HG03565 (cell line): ENCODE measurements at regions not wholly inside any gene's neighbourhood (a gene's known extent, or its start where the extent isn't known, plus 50 kb on each side); places are given as distances from the start of the nearest gene placed in this dataset.

Experiments used
- ATAC-seq: cut with Tn5 transposase; IDR thresholded peaks from one replicate; pipeline ENCODE4 v1.9.1; 2021; ENCODE audit warnings: mild to moderate bottlenecking, moderate library complexity; ENCODE audit not compliant: unreplicated experiment

DNA sequence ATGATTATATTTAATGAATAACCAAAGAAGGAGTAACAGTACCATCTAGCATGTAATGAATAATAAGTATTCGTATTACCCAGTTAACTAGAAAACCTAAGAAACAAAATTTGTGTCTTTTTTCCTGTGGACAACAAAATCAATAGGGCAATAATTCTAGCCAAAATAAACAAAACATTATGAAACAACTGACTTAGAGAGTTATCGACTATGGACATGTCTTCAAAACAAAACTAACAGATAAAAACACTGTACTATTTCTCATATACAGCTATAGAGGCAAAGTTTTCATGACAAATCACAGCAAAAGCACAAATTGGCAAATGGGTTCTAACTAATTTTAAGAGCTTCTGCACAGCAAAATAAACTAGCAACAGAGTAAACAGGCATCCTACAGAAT is 224.1 kb downstream of the ALX1 start:
- ATAC-seq, result no peak

DNA sequence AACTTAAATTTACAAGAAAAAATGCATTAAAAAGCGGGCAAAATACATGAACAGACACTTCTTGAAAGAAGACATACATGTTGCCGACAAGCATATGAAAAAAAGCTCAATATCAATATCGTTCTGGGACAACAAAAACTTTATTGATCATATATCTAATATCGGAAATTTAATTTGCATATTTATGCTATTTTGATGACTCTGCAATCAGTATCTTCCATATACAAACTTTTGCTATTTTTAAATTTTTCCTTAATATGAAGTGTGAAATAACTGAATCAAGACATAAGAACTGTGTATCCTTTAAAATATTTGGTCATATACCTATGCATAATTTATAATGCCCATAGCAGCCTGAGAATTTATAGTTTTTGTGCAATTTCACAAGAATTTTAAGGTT is 224.6 kb downstream of the ALX1 start:
- no peak for ATAC-seq

DNA sequence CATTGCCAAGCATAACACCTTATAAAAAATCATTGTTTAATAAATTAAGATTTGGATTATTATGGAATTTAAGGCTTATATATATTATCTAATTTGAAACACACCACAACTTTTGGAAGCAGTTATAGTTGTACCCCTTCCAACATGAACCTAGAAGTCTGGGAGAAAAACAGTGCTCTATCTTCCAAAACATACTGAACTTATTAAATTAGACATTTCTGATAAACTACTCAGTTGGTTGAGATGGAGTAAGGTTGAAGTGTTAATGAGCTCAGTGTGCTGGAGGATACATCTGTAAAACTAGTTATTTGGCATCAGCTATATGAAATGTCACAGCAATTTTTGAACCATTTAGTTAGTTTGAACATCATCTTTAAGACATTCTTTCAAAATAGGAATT is 227.4 kb downstream of the ALX1 start:
- no peak for ATAC-seq

DNA sequence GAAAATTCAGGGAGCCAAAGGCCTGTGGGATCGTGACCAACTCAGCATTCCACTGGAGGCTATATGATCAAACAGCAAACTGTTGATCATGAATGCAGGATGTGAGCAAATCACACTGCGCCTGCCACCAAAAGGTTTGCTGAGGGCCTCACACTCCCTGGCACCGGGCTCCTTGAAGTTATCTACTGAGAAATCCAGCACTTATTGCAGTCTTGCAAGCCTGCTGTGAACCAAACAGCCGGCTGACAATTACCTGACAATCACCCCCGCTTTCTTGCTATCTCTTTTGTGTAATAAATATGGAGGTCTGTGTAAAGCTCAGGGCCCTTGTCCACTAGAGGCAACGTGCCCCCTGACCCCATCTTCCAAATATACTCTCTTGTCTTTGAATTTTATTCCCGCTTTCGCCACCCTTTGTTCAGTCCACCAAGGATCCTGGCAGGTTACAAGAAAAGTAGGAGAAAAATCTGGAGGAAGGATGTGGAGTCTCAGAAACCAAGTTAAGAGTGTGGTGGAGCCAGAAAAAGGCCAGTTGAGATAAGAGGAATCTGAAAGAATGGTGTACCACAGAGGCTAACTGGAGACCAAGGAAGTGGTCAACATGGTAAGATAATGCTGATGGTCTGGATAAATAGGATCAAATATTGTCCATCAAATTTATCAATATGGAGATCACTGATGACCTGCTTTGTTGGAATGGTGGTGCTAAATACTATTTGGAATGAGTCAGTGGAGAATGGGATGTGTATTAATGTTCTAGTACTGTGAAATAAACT is 229.2 kb downstream of the ALX1 start:
- peak; percentile 18 for ATAC-seq

DNA sequence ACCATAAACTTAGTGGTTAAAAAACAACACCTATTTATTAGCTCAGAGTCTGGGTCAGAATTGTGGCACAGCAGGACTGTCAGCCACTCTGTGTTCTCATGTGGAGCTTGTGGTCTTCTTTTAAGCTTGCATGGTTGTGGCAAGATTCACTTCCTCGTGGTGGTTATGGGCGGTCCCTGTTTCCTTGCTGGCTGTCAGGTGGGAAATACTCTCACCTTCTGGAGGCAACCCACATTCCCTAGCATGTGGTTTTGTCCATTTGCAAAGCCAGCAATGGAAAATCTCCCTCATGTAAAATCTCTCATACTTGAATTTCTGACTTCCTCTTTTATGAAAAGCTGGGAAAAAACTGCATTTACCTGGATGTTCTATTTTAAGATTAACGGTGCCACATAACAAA is 229.8 kb downstream of the ALX1 start:
- ATAC-seq, result peak; percentile 98

DNA sequence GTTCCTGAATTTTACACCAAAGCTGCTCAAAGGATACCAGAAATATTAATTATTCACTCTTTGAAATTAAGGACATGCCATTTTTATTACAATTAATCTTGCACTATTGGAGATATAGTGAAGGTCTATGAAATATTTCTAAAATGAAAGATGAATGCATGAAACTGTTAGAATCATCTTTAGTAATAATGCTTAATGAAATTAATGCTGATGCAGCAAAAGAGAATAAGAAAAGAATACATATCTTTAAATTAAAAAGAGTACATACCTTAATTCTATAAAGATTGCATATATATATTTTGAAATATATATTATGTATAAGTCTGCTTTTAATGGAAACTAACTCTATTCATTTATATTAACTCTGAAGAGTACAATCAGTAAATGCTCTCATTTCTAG is 236.0 kb downstream of the ALX1 start:
- no peak for ATAC-seq

DNA sequence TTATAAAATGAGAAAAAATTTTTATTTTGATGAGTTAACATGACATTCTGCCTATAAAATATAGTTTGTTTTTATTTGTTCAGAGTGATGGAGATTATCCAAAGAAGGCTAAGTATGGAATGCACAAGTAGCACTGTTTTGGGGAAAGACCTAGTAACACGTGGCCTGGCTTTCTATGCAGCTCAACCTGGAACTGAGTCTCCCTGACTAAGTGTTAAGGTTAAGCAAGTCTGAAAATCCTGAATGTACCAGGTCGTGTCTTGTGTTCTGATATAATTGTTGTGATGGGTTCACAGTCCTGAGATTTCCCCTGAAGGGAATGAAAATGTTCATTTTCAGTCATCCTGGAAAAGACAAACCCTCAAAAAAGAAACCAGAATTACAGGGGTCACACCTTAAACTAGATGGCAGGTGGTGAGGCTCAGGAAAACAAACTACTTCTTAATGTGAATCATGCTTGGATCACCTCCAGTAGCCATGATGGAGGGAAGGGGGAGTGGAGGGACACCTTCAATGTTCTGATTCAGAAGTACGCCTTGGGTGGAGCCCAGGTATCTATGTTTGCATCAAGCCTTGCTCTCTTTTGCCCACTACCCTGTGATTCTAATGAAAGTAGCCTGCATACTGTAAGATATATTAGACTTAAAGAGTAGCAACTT is 236.8 kb downstream of the ALX1 start:
- no peak for ATAC-seq

- no peak for ATAC-seq
These were observed 239.1 kb downstream of the ALX1 start for GRCh38 chr12:85519163-85519562.

DNA sequence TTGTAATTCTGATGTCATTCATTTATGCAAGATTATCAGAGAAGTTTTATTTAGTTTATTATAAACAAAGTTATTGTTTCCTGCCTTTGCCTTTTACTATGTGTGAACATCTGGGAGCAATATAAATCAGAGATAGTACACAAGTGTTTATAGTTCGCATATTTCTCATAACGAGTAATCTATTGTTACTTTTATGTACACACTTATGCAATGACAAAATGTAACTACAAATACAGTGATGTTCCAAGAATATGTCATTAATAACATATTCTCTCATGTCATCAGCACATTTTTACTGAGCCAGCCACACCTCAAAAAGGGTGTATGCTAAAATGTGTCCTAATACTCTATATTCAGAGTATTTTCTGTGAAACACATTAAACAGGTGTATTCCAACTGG is 243.2 kb downstream of the ALX1 start:
- no peak for ATAC-seq

DNA sequence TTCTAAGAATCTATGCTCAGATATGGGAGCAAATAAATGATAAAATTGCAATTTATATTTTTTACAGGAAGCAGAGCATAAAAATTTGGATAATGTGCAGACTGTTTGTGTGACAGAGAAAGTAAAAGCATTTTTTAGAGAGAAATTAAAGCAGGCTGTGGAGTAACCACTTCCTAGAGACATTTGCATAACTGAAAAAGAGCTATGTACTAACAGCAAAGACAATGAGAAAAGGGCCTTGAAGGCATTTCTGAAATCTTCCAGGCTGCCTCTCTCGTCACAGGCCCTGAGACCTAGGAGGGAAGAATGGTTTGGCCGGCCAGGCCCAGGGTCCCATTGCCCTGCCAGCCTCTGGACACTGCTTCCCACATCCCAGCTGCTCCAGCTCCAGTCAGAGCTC is 247.2 kb downstream of the ALX1 start:
- peak; percentile 73 for ATAC-seq

DNA sequence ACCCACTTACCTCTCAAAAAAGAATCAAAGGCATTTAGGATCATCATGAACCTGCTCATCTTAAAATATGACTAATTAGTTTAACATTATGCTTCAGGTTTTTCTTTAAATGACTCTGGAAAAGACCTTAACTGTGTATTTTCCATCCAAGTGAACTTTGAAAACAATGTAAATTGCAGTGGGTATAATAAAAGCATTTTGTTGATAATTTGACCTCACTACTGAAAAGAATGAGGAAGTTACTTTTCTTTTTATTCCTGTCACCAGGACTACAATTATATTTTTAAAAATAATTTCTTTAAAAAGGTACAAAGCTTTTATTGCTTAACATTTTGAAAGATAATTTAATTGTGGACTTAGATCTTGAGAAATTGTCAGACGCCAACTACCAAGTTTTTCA is 249.9 kb downstream of the ALX1 start:
- no peak for ATAC-seq

GRCh38 chr12:85530456-85530855 is 250.4 kb downstream of the ALX1 start:
- no peak for ATAC-seq

- peak; percentile 78 for ATAC-seq
These were observed 251.3 kb downstream of the ALX1 start for GRCh38 chr12:85531341-85531740.

- no peak for ATAC-seq
These were observed 269.6 kb downstream of the ALX1 start for GRCh38 chr12:85549640-85550039.

DNA sequence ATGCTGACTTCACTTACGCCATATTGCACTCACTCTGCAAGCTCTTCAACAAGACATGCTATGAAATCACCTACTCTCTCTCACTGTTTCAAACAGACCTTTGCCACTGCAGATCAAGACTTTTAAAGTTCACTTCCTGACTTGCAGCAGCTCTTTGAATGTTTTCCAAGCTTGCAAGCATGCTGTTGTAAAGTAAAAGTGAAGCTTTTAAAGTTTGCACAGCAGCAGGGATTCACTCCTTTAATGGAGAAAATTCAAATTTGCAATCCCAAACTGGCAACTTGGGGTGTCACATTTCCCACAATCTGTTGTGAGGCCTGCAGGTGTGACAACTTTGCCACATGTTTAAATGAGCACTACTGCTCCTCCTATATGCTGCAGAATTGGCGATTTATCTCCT is 270.9 kb downstream of the ALX1 start:
- ATAC-seq, result no peak

GRCh38 chr12:85552461-85552860 is 272.4 kb downstream of the ALX1 start:
- ATAC-seq, result no peak

DNA sequence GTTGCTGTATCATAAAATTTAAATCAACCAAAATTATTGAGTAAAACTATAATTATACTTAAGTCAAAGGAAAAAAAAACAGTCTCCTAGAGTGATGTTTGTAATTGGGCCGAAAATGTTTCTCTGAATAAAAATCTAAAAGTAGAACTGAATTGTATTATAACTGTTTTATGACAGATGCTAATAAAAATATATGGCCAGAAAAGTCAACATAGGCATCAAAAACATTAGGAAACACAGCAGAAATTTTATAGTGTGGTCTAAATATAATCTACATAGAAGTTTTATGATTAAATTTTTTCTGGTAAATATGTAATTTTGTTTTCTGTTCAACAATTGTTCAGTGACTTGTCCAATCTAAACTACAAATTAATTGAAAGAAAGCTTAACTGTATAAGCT is 277.8 kb downstream of the ALX1 start:
- ATAC-seq, result no peak

GRCh38 chr12:85558684-85559083 is 277.5 kb downstream of the RASSF9 start:
- no peak for ATAC-seq

DNA sequence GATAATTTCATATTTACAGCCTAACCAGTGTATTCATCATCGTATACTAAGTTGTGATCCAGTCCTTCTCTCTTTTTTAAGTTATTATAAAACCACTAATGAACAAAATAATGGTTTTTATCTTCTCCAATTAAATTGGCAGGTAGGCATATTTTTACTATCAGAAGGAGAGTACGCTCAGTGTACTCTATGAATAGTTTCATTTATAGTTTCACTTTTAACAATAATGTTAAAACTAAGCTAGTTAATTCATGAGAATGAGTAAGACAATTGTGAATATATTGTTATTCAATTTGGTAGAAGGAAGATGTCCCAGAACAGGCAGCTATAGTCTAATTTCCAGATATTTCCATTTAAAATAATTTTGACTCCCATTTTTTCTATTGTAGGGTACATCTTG is 277.1 kb downstream of the RASSF9 start:
- no peak for ATAC-seq

GRCh38 chr12:85559536-85559935 is 276.7 kb downstream of the RASSF9 start:
- no peak for ATAC-seq

GRCh38 chr12:85562765-85563164 is 273.4 kb downstream of the RASSF9 start:
- no peak for ATAC-seq

GRCh38 chr12:85564786-85565185 is 271.4 kb downstream of the RASSF9 start:
- ATAC-seq, result no peak
